ENCODE measurements at regions not wholly inside any gene's neighbourhood (a gene's known extent, or its start where the extent isn't known, plus 50 kb on each side); places are given as distances from the start of the nearest gene placed in this dataset.

GRCh38 chr12:95605875-95606274 is 54.6 kb upstream of the USP44 start (continued):
- TF ChIP-seq CHD7 (IDR thresholded peaks at IDR 0.05; ENCODE audit: low read depth, low read length) (no peak), HIVEP1 (CRISPR knock-in tag; IDR thresholded peaks at IDR 0.05) (no peak), CBFB (CRISPR knock-in tag; IDR thresholded peaks at IDR 0.05) (no peak), MBD2 (IDR thresholded peaks at IDR 0.05; ENCODE audit: borderline replicate concordance, low read depth) (no peak), RNF219 (CRISPR knock-in tag; IDR thresholded peaks at IDR 0.05) (no peak), SAFB (IDR thresholded peaks at IDR 0.05; ENCODE audit: borderline replicate concordance, low read depth, low read length) (no peak), ZNF217 (CRISPR knock-in tag; IDR thresholded peaks at IDR 0.05) (no peak)

Data from K562 (cell line).